GM13977 (cell line): ENCODE measurements at regions not wholly inside any gene's neighbourhood (a gene's known extent, or its start where the extent isn't known, plus 50 kb on each side); places are given as distances from the start of the nearest gene placed in this dataset.

Experiments
- DNase-seq: peaks from one replicate; pipeline ENCODE4 v3.0.0; 2012; ENCODE audit warnings: low spot score
- CTCF ChIP-seq: IDR thresholded peaks from 2 replicates; pipeline ENCODE4 v1.5.1; 2012; ENCODE audit warnings: mild to moderate bottlenecking, control low read depth; ENCODE audit not compliant: insufficient read depth; ENCODE audit errors: extremely low read depth, missing control alignments
- in situ Hi-C: fragments of 300-500 bp; cut with MboI; formaldehyde crosslinking; loops from one replicate; pipeline ENCODE4 v1.12.0; 2022; ENCODE audit warnings: low sequenced_read_pairs, low pct_unique_long_range_greater_than_20kb, mixed read lengths, inconsistent platforms; ENCODE audit not compliant: unreplicated experiment

- DNase-seq: no peak
- TF ChIP-seq CTCF: no peak
- in situ Hi-C loops: no loop called here
These were observed 292.1 kb upstream of the TPM1 start for GRCh38 chr15:62750471-62750870.

DNA sequence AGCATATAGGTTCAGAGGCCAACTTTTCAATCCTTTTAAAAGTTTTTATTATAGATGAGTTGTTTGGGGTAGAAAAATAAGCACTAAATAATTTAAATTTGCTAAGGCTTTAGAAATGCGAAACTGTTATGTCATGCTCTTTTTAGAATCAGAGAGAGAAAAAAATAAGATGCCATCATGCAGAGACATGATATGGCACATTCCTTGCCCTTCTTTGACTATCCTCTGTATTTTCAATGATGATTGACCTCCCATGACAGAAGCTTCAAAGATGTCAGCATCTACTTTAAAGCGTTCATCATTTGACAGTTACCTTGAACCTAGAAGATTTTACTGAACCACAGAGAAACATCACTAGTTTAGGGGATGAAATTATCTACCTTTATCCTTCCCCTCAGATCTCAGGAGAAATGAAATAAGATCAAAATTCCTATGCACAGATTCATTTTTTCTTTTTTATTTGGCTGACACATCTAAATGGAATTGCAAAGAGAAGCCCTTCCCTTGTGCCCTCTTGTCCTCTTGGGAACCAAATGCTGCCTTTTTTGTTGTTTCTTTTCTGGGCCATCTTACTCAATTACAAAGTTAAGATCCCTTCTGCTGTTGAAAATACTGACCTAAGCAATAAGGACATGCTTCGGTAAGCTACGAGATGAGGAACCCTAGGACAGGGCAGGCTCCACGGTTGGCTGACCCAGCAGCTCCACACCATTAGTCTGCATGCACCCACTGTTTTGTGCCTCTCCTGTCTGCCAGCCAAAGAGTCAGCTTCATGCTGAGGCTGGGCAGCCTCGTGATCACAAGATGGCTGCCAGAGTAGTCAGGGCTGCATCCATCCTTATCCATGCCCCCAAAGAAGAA is 289.7 kb upstream of the TPM1 start:
- no peak for DNase-seq
- in situ Hi-C loops: no loop called here
- no peak for TF ChIP-seq CTCF

- in situ Hi-C loops: no loop called here
- no peak for TF ChIP-seq CTCF
These were observed 288.9 kb upstream of the TPM1 start for GRCh38 chr15:62753518-62754221.

DNA sequence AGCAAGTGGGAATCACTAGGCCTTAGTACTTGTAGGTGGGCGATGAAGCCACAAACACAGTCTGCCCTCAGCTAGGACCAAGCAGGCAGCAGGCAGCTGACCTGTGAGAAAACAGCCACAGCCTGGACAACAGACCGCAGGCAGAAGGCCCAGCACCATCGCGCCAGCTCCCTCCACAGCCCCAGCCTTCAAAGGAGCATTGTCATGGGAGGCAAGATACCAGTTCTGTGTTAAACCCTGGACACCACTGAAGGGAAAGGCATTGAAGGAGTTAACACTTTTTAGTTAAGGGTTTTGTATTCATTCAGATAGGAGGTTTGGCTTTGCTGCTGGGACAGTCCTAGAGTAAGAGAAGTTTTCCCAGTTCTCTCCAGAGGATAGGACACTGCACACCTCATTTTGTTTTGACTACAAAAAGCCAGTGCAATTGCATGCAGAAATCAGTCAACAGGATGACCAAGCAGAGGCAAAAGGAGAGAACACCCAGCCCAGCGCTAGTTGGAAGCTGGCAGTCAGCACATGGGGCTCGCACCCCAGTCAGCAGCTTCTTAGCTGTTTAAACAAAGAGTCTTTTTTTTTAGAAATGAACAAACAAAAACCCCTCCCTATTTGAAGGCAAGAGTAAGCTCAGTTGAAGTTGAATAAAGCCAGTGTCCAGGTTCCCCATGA is 286.1 kb upstream of the TPM1 start:
- no peak for TF ChIP-seq CTCF
- DNase-seq: no peak
- in situ Hi-C loops: no loop called here

More at GRCh38 chr15:62753518-62754221, 288.9 kb upstream of the TPM1 start:
- DNase-seq: no peak

- no peak for TF ChIP-seq CTCF
- DNase-seq: no peak
- in situ Hi-C loops: no loop called here
These were observed 285.6 kb upstream of the TPM1 start for GRCh38 chr15:62756995-62757360.

DNA sequence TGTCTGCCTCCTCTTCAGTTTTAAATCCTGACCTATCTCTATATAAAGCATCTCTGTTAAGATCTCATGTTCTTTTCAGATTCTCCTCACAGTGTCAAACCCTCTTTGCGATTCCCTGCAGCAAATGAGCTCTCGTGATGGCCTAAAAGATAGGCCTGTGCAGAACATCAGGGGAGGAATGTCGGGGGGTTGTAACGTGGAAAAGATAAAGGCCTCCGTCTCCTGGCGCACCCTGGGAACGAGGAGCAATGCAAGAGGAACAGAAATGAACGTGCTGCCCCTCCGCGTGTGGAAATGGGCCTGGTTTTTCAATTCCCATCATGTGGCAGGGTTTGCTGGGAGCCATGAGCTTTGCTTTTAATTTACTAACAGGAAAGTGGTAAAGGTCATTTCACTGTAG is 285.0 kb upstream of the TPM1 start:
- in situ Hi-C loops: no loop called here
- TF ChIP-seq CTCF: no peak
- DNase-seq: no peak
